ENCODE measurements at regions not wholly inside any gene's neighbourhood (a gene's known extent, or its start where the extent isn't known, plus 50 kb on each side); places are given as distances from the start of the nearest gene placed in this dataset.
"Not testable (repeated sequence)": the region's sequence is repeated elsewhere in the genome, so short reads cannot be mapped to it uniquely, and the experiment has no call there.

DNA sequence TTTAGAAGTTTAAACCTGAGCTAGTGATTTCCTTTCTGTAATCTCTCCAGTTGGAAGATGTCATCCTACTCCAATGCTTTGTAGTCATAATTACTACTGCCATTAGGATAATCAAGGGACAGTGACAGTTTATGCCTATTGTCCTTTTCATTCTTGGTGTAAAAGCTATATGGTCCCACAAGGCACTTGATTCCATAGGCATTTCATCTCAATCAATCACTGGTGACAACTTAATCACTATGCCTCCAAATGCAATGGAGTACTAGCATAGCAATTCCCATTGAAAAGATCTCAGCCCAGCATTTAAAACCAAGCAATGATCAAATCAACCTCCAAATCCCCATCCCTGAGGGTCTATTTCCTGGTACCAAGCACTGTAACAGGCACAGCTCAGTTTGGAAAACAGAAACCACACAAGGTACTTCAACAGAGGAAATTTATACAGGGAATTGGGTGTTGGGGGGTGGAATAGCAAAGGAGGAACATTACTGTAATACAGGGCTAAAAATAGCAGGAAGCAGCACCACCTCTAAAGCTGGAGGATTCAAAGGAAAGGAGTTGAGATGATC lies 51.0 kb downstream of the FHIP2A start:
- DNase-seq = no peak

DNA sequence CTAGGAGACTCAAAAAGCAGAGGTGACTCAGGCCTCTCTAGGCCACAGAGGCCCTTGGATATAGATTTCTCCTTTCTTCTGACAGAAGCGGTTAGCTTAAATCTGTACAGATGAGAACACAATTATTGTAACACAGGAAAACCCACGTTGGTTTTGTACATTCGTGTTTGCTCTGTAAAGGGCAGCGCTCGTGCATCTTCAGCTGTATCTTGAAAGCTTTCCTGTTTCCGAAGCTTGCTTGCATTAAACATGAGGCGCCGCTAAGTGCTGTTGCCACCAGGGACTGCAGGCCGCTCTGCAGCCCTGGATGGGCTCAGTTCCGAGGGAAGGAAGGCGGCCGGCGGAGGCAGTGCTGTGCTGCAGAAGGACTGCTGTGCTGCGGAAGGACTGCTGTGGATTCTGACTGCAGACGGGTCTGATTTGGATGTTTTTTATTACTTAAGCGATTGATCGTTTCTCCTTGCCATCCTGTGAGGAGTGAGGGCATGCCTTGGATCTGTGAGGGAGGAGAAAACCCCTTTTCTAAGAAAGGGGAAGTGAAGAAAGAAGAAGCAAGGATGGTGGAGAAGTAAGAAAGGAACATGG lies 53.3 kb downstream of the FHIP2A start:
- DNase-seq = peak; percentile 21

DNA sequence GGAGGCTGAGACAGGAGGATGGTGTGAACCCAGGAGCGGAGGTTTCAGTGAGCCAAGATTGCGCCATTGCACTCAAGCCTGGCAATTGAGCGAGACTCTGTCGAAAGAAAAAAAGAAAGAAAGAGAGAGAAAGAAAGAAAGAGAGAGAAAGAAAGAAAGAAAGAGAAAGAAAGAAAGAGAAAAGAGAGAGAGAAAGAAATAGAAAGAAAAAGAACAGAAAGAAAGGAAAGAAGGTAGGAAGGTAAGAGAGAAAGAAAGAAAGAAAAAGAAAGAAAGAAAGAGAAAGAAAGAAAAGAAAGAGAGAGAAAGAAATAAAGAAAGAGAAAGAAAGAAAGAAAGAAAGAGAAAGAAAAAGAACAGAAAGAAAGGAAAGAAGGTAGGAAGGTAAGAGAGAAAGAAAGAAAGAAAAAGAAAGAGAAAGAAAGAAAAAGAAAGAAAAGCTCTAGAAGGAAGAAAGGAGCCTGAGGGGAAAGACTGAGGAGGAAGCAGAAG lies 54.1 kb downstream of the FHIP2A start:
- DNase-seq = not testable (repeated sequence)

GRCh38 chr10:114876169-114876568 lies 54.6 kb downstream of the FHIP2A start:
- DNase-seq = no peak

DNA sequence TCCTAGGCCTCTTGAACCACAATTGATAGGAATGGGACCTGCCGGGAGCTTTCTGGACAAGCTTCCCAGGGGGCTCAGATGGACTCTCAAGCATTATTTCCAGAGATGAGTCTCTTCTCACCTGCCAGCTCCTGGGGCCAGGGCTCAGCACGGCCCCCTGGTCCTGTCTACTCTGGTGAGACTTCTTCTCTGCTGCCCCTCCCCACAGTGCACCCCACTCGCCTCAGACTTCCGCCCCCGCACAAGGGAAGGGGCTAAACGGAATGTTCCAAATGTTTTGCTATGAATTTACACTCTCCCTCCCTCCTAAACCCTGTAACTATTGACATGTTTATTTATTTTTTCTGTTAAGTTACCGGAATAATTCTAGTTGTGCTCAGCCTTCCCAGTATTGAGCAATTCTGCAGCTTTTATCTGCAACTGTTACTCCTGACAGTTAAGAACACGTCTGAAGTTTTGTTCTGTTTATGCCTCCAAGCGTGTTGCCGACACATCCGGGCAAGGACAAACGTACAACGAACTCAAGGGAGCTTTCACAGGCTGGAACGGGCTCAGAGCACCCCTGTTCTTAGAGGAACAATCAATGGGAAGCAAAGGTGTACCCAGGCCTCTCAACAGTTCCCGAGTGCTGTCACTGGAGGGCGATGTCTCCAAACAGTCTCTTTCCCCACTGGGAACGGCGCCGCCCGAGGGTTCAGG lies 55.2 kb downstream of the FHIP2A start:
- DNase-seq = peak; percentile 51

GRCh38 chr10:114877301-114877644 lies 55.7 kb downstream of the FHIP2A start:
- no peak for DNase-seq

- DNase-seq = no peak
Observed at GRCh38 chr10:114879093-114879492, 57.5 kb downstream of the FHIP2A start.

- DNase-seq = no peak
Observed at GRCh38 chr10:114879541-114880158, 58.1 kb downstream of the FHIP2A start.

- DNase-seq = no peak
Observed at GRCh38 chr10:114881417-114881816, 56.6 kb upstream of the TRUB1 start.

GRCh38 chr10:114881901-114882300 lies 56.1 kb upstream of the TRUB1 start:
- no peak for DNase-seq

GRCh38 chr10:114885443-114885842 lies 52.6 kb upstream of the TRUB1 start:
- no peak for DNase-seq
